MV-4-11 (cell line): ENCODE measurements at regions not wholly inside any gene's neighbourhood (a gene's known extent, or its start where the extent isn't known, plus 50 kb on each side); places are given as distances from the start of the nearest gene placed in this dataset.
A peak's percentile ranks its signal among the peaks of the same experiment; 100 is the strongest.

Source experiments
- DNase-seq: peaks from one replicate; lab custom pipeline; 2025; lab: John Stamatoyannopoulos, UW

- no peak for DNase-seq
These were observed 333.4 kb upstream of the TBX3 start for GRCh38 chr12:115017346-115017745.

GRCh38 chr12:115013236-115013981 lies 329.4 kb upstream of the TBX3 start:
- DNase-seq: peak; percentile 62

GRCh38 chr12:115012861-115013235 lies 328.9 kb upstream of the TBX3 start:
- DNase-seq: no peak

GRCh38 chr12:115011703-115012102 lies 327.7 kb upstream of the TBX3 start:
- DNase-seq: no peak

GRCh38 chr12:115010324-115010995 lies 326.5 kb upstream of the TBX3 start:
- peak; percentile 83 for DNase-seq

GRCh38 chr12:115008929-115009328 lies 325.0 kb upstream of the TBX3 start:
- peak; percentile 96 for DNase-seq

- no peak for DNase-seq
These were observed 320.6 kb upstream of the TBX3 start for GRCh38 chr12:115004470-115005146.

GRCh38 chr12:115002434-115002833 lies 318.5 kb upstream of the TBX3 start:
- no peak for DNase-seq

- DNase-seq: peak; percentile 46
These were observed 317.7 kb upstream of the TBX3 start for GRCh38 chr12:115001571-115002180.

- peak; percentile 22 for DNase-seq
These were observed 316.1 kb upstream of the TBX3 start for GRCh38 chr12:115000038-115000437.

GRCh38 chr12:114998750-114999128 lies 314.8 kb upstream of the TBX3 start:
- no peak for DNase-seq

- DNase-seq: no peak
These were observed 314.3 kb upstream of the TBX3 start for GRCh38 chr12:114998118-114998749.

GRCh38 chr12:114996382-114996781 lies 312.4 kb upstream of the TBX3 start:
- DNase-seq: no peak

GRCh38 chr12:114995891-114996290 lies 311.9 kb upstream of the TBX3 start:
- DNase-seq: no peak

- no peak for DNase-seq
These were observed 309.2 kb upstream of the TBX3 start for GRCh38 chr12:114993165-114993564.

- DNase-seq: no peak
These were observed 308.5 kb upstream of the TBX3 start for GRCh38 chr12:114992443-114992842.

- DNase-seq: no peak
These were observed 306.4 kb upstream of the TBX3 start for GRCh38 chr12:114990381-114990780.

- no peak for DNase-seq
These were observed 302.9 kb upstream of the TBX3 start for GRCh38 chr12:114986849-114987248.

GRCh38 chr12:114986178-114986714 lies 302.3 kb upstream of the TBX3 start:
- DNase-seq: no peak

GRCh38 chr12:114984634-114985061 lies 300.7 kb upstream of the TBX3 start:
- no peak for DNase-seq

- DNase-seq: no peak
These were observed 298.8 kb upstream of the TBX3 start for GRCh38 chr12:114982760-114983159.

- DNase-seq: no peak
These were observed 297.1 kb upstream of the TBX3 start for GRCh38 chr12:114981036-114981435.
